HG03342 (cell line): ENCODE measurements at regions not wholly inside any gene's neighbourhood (a gene's known extent, or its start where the extent isn't known, plus 50 kb on each side); places are given as distances from the start of the nearest gene placed in this dataset.
A peak's percentile ranks its signal among the peaks of the same experiment; 100 is the strongest.

Experiments
- ATAC-seq: cut with Tn5 transposase; IDR thresholded peaks from one replicate; pipeline ENCODE4 v1.9.1; 2021; ENCODE audit warnings: mild to moderate bottlenecking, moderate library complexity; ENCODE audit not compliant: unreplicated experiment

DNA sequence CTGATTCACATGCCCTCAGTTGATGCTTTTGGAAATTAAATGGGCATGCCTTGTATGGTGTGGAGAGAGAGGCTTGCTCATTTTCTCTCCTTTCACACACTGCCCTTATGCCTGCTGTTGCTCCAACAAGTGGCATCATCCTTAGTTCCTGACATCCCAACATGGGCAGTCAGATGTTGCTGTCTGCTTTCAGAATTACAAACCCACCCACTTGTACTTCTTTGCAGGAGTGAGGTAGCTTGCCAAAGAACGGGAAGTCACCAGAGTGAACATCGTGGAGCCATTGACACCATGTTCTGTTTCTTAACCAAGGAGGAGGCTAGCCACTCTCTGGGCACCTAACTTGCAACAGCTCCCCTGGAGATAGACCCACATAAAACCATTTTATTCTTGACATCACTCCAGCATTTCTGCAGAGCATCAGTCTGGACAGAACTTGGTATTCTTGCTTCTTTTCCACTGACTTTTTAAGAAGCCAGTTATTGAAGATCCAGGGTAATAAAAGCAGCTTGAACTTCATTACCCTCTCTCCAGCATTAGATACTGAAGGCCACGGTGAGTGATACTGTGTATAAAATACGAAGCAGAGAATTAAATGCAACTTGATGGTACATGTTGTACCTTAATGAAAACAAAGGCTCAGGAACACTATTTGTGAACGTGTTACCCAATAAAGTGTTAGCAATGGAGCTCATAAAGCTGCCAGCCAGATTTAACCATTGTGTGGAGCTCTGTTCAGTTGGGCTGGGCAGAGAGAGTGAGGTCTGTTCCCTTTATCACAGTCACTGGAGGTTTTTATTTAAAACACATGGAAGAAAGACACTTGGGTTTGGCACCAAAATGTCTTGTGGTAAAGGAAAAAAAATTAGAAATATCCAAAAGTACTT lies 195.8 kb upstream of the HABP2 start:
- ATAC-seq = no peak

GRCh38 chr10:113357681-113358300 lies 195.1 kb upstream of the HABP2 start:
- no peak for ATAC-seq

DNA sequence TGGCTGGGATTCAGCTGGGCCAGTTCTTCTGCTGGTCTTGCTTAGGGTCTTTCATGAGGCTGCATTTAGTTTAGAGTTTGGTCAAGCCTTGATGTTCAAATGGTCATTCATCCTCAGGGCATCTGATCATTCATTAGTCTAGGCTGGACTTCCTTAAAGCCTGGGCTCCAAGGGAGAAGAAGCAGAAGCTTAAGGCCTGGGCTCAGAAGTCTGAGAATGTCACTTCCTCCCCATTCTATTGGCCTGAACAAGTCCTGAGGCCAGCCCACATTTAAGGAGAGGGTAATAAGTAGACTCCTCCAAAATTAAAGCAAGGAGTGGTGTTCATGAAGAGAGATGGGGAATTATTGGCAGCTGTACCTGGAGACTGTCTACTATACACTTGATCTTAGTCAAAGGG lies 193.2 kb upstream of the HABP2 start:
- ATAC-seq = no peak

DNA sequence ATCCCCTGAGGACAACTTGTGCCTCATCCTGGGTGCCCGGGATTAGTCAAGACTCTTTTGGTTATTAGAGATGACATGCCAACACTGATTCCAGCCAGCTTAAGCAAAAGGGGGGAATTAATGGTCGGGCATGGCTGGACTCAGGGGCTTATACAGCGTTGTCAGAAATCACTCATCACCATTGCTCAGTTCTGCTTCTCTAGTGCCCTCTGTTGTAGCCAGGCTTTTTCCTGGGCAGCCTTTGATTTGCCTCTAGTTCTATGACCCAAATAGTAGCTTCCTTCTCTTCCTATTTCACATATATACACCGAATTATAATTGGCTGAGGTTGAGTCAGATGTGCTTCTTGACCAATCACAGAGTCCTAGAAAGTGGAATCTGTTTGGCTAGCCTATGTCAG lies 192.0 kb upstream of the HABP2 start:
- ATAC-seq = no peak

DNA sequence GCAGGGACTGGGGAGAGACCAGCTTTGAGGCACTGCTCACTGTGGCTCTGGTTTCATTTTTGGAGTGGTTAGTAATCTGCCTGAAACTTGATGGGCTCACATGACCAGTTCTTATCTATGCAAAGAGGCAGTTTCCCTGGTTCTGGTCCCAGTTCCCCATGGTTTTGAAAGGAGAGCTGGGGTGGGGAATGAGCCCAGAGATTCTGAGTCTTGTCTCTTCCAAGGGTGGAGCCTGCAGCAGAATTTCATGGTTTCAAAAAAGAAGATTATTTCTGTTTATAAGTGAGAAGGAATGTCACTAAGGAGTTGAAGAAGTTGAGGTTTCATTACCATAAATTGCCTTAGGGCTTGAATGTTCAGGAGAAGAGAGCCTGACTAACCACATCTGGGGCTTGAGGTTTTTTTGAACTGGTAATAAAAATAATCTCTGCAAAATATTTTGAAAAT lies 190.2 kb upstream of the HABP2 start:
- ATAC-seq = no peak

DNA sequence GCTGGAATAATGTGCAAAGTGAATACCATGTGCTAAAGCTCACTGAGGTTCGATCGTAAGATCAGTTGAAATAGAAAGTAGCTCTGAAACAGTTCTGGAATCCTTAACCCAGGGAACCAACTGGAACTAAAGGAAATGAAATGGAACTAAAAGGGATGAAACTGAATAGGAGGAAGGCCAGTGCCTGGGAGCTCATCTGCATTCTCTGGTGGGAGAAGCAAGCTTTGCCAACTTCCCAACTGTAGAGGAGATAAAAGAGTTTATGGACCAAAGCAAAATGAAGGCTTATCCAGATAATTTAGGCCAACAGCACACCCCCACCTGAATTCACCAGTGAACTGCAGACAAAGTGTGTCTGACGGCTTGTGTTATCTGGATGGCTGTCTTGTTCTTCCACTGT lies 188.6 kb upstream of the HABP2 start:
- no peak for ATAC-seq

DNA sequence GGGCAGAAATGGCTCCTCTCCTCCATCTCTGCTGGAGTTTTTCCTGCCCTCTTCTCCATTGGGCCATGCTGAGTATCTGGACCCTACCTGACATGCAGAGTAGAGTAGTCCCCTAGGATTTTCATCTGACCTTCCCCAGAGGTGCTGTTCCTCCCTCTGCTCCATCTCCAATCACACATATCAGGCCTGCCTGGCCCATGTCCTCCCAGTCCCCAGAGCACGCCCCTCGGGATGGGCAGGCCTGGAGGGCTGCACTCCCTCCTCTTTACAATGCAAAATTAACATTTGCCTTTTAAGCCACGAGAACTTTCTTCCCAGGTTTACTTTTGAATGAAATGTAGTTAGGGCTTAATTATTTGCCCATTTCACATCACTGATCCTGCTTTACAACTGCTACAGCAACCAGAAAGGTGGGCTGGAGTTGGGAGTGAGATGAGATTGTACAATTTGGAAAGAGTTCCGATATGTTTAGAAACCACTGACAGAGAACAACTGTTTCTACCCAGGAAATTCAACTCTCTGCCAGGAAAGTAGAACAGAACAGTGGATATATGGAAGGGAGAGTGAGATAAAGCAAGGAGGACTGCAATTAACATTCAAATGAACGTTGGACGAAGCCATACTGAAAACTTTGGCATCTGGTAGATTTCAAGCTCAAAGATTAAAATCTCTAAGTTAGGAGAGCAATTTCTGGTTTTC lies 184.0 kb upstream of the HABP2 start:
- ATAC-seq = no peak

GRCh38 chr10:113369365-113369694 lies 183.5 kb upstream of the HABP2 start:
- ATAC-seq = no peak

DNA sequence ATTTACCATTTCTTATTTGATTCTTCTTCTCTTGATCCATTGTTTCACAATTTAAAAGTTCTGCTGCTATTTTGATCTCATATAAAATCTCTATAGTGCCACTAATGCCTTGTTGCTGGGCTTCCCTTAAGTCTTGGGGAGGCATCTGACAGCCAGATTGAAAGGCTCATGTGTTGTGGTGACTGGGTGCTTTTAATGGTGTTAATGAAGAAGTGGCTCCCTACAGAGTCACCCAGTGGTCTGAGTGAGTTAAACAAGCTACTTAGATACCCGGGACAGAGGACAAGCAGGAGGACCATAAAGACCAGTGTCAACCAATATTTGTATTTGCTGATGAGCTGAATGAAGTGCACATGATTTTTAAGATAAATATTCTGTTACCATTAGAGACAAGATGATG lies 176.4 kb upstream of the HABP2 start:
- ATAC-seq = no peak

- no peak for ATAC-seq
Observed at GRCh38 chr10:113379091-113379490, 173.8 kb upstream of the HABP2 start.

- no peak for ATAC-seq
Observed at GRCh38 chr10:113381416-113381815, 171.4 kb upstream of the HABP2 start.

- ATAC-seq = no peak
Observed at GRCh38 chr10:113381981-113382509, 170.8 kb upstream of the HABP2 start.

- no peak for ATAC-seq
Observed at GRCh38 chr10:113382691-113383090, 170.2 kb upstream of the HABP2 start.

GRCh38 chr10:113384181-113384580 lies 168.7 kb upstream of the HABP2 start:
- ATAC-seq = no peak

- peak; percentile 86 for ATAC-seq
Observed at GRCh38 chr10:113385021-113385999, 167.5 kb upstream of the HABP2 start.

DNA sequence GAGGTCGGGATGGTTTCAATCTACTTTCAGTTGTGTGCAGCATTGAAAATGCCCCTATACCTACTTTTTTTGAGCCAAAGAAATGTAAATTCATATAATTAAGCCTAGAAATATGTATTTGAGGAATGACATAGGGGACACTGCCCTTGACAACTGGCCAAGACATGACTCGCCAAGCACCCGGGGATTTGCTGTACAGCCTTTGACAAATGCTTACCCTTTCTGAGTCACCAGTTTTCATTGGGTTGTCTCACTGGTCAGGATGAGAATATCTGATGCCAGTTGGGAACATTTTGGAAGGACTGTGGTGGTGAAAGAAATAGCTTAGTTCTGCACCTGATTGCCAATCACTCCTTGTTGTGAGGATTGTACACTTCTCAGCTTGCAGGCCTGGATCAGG lies 166.8 kb upstream of the HABP2 start:
- ATAC-seq = no peak

DNA sequence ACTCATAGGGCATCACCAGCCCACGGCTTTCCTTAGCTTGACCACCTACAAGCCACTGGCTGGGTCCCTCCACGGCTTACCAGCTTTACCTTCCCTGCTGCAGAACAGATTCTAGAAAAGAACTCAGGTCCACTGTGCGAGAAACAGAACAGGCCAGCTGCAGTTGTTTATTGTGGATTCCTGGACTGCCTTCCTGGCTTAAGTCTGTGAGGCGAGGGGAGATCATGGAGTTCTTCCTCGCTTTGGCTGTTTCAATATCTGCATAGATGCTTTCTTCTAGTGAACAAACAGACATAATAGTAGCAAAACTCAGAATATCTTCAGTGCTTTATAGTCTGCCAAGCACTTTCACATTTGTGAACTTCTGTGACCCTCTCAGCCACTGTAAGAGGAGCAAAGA lies 162.9 kb upstream of the HABP2 start:
- ATAC-seq = no peak

- ATAC-seq = no peak
Observed at GRCh38 chr10:113390896-113391295, 162.0 kb upstream of the HABP2 start.

DNA sequence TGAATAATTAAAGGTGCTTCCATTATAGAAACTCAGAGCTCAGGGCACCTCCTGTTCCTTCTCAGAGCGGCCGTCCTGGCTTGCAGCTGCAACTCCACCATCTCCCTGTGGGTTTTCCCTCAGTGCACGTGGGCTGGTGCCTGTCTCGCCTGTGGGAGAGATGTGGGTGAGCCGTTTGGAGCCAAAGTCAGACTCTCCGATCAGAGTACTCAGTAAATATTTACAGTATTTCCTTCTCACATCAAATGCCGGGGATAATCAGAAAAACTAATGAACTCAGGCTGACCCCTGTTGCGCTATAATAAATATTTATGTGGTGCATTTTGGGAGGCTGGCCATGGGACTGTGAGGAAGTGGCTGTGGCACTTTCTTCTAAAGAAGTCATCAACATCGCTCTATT lies 155.8 kb upstream of the HABP2 start:
- ATAC-seq = no peak

DNA sequence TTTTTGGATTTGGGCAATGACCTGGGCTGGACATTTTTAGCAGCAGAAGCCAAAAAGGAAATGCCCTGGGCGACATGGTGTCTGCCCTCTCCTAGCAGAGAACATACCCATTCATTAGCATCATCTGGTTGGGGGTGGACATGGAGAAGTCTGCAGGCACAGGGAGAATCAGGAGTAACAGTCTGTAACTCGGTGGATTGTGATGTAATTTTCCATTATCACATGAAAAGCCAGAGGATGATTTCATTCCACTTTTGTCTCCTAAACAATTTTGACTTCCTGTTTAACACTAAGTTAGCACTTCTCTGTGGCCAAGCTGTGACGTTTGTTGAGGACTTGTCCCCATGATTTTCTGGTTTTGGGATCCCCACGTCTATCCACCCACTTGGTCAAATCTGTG lies 153.8 kb upstream of the HABP2 start:
- no peak for ATAC-seq

- no peak for ATAC-seq
Observed at GRCh38 chr10:113402602-113403001, 150.3 kb upstream of the HABP2 start.
